HG02588 (cell line): ENCODE measurements at regions not wholly inside any gene's neighbourhood (a gene's known extent, or its start where the extent isn't known, plus 50 kb on each side); places are given as distances from the start of the nearest gene placed in this dataset.
"Not testable (repeated sequence)": the region's sequence is repeated elsewhere in the genome, so short reads cannot be mapped to it uniquely, and the experiment has no call there.

ENCODE experiments used
- ATAC-seq: cut with Tn5 transposase; IDR thresholded peaks from one replicate; pipeline ENCODE4 v1.9.1; 2021; ENCODE audit warnings: mild to moderate bottlenecking, moderate library complexity; ENCODE audit not compliant: unreplicated experiment

GRCh38 chr20:57818418-57819181, 108.8 kb upstream of the PMEPA1 start:
- no peak for ATAC-seq

GRCh38 chr20:57815405-57815804, 105.6 kb upstream of the PMEPA1 start:
- ATAC-seq = no peak

- ATAC-seq = no peak
Observed at GRCh38 chr20:57814529-57814928, 104.7 kb upstream of the PMEPA1 start.

GRCh38 chr20:57813509-57814269, 103.9 kb upstream of the PMEPA1 start:
- no peak for ATAC-seq

GRCh38 chr20:57812632-57813031, 102.8 kb upstream of the PMEPA1 start:
- ATAC-seq = not testable (repeated sequence)

GRCh38 chr20:57811374-57812020, 101.7 kb upstream of the PMEPA1 start:
- ATAC-seq = no peak

- ATAC-seq = no peak
Observed at GRCh38 chr20:57810511-57811373, 100.9 kb upstream of the PMEPA1 start.

- no peak for ATAC-seq
Observed at GRCh38 chr20:57809661-57810172, 99.9 kb upstream of the PMEPA1 start.

- ATAC-seq = no peak
Observed at GRCh38 chr20:57809149-57809548, 99.3 kb upstream of the PMEPA1 start.

GRCh38 chr20:57808264-57809070, 98.7 kb upstream of the PMEPA1 start:
- no peak for ATAC-seq

- ATAC-seq = no peak
Observed at GRCh38 chr20:57807401-57808263, 97.8 kb upstream of the PMEPA1 start.

GRCh38 chr20:57806975-57807374, 97.2 kb upstream of the PMEPA1 start:
- ATAC-seq = no peak

- no peak for ATAC-seq
Observed at GRCh38 chr20:57806476-57806875, 96.7 kb upstream of the PMEPA1 start.

- ATAC-seq = no peak
Observed at GRCh38 chr20:57805747-57806146, 95.9 kb upstream of the PMEPA1 start.

GRCh38 chr20:57804470-57805250, 94.8 kb upstream of the PMEPA1 start:
- no peak for ATAC-seq

GRCh38 chr20:57803508-57804005, 93.7 kb upstream of the PMEPA1 start:
- ATAC-seq = no peak

- no peak for ATAC-seq
Observed at GRCh38 chr20:57802765-57803507, 93.1 kb upstream of the PMEPA1 start.
